H9 (cell line): ENCODE measurements at regions not wholly inside any gene's neighbourhood (a gene's known extent, or its start where the extent isn't known, plus 50 kb on each side); places are given as distances from the start of the nearest gene placed in this dataset.

Experiments
- DNase-seq: peaks from one replicate; pipeline ENCODE4 v3.0.0-alpha.2; 2017
- H2AFZ ChIP-seq: one replicate; pipeline ENCODE4 v1.6.1; 2013; ENCODE audit warnings: mild to moderate bottlenecking, low read length, control low read depth, moderate library complexity
- H2AK5ac ChIP-seq: 2 replicates; pipeline ENCODE4 v1.6.1; 2013; ENCODE audit warnings: low read length, control low read depth, mixed read lengths; ENCODE audit not compliant: insufficient read length
- H2BK120ac ChIP-seq: one replicate; pipeline ENCODE4 v1.6.1; 2013; ENCODE audit warnings: low read depth, mild to moderate bottlenecking, low read length, control low read depth, inconsistent platforms; ENCODE audit not compliant: poor library complexity, severe bottlenecking
- H2BK12ac ChIP-seq: 2 replicates; pipeline ENCODE4 v1.6.1; 2013; ENCODE audit warnings: low read length, control low read depth, mixed read lengths, low read depth; ENCODE audit not compliant: insufficient read length
- H2BK15ac ChIP-seq: 2 replicates; pipeline ENCODE4 v1.6.1; 2013; ENCODE audit warnings: low read depth, low read length, control low read depth
- H2BK20ac ChIP-seq: one replicate; pipeline ENCODE4 v1.6.1; 2013; ENCODE audit warnings: low read depth, mild to moderate bottlenecking, low read length, control low read depth, inconsistent platforms; ENCODE audit not compliant: poor library complexity, severe bottlenecking
- H2BK5ac ChIP-seq: 2 replicates; pipeline ENCODE4 v1.6.1; 2013; ENCODE audit warnings: low read length, control low read depth, mixed read lengths; ENCODE audit not compliant: insufficient read length
- H3K14ac ChIP-seq: 2 replicates; pipeline ENCODE4 v1.6.1; 2013; ENCODE audit warnings: low read length, control low read depth; ENCODE audit not compliant: insufficient read depth
- H3K18ac ChIP-seq: 2 replicates; pipeline ENCODE4 v1.6.1; 2013; ENCODE audit warnings: low read depth, mild to moderate bottlenecking, mixed read lengths, low read length, control low read depth; ENCODE audit not compliant: insufficient read length
- H3K23ac ChIP-seq: 2 replicates; pipeline ENCODE4 v1.6.1; 2013; ENCODE audit warnings: low read length, control low read depth, mixed read lengths, low read depth; ENCODE audit not compliant: insufficient read length
- H3K23me2 ChIP-seq: 2 replicates; pipeline ENCODE4 v1.6.1; 2013; ENCODE audit warnings: low read depth, mild to moderate bottlenecking, mixed read lengths, low read length, control low read depth; ENCODE audit not compliant: insufficient read length, poor library complexity, severe bottlenecking
- H3K27ac ChIP-seq: 2 replicates; pipeline ENCODE4 v1.5.1; 2013; ENCODE audit warnings: low read length, control low read depth, mixed read lengths, low read depth; ENCODE audit not compliant: insufficient read length
- H3K27me3 ChIP-seq: 2 replicates; pipeline ENCODE4 v1.6.1; 2013; ENCODE audit warnings: low read length, control low read depth, inconsistent platforms; ENCODE audit not compliant: insufficient read depth
- H3K4ac ChIP-seq: 2 replicates; pipeline ENCODE4 v1.6.1; 2013; ENCODE audit warnings: low read depth, mild to moderate bottlenecking, control low read depth, inconsistent platforms, low read length, moderate library complexity
- H3K4me1 ChIP-seq: 2 replicates; pipeline ENCODE4 v1.6.1; 2013; ENCODE audit warnings: low read length, control low read depth, inconsistent platforms; ENCODE audit not compliant: insufficient read depth
- H3K4me2 ChIP-seq: 2 replicates; pipeline ENCODE4 v1.6.1; 2013; ENCODE audit warnings: low read length, control low read depth, mixed read lengths; ENCODE audit not compliant: insufficient read length, insufficient read depth
- H3K56ac ChIP-seq: 2 replicates; pipeline ENCODE4 v1.6.1; 2013; ENCODE audit warnings: low read depth, mild to moderate bottlenecking, mixed read lengths, low read length, control low read depth; ENCODE audit not compliant: insufficient read length
- H3K79me1 ChIP-seq: 2 replicates; pipeline ENCODE4 v1.6.1; 2013; ENCODE audit warnings: low read depth, mild to moderate bottlenecking, moderate library complexity, low read length, control low read depth, inconsistent platforms; ENCODE audit not compliant: insufficient read depth, poor library complexity, severe bottlenecking
- H3K79me2 ChIP-seq: 2 replicates; pipeline ENCODE4 v1.6.1; 2013; ENCODE audit warnings: low read length, control low read depth, inconsistent platforms; ENCODE audit not compliant: insufficient read depth
- H3K9ac ChIP-seq: 2 replicates; pipeline ENCODE4 v1.6.1; 2013; ENCODE audit warnings: low read length, control low read depth, mixed read lengths; ENCODE audit not compliant: insufficient read length; ENCODE audit errors: extremely low read depth
- H3K9me3 ChIP-seq: one replicate; pipeline ENCODE4 v1.6.1; 2013; ENCODE audit warnings: low read depth, low read length, inconsistent platforms; ENCODE audit not compliant: control insufficient read depth
- H3T11ph ChIP-seq: one replicate; pipeline ENCODE4 v1.6.1; 2013; ENCODE audit warnings: mild to moderate bottlenecking, low read length, control low read depth, inconsistent platforms
- H4K20me1 ChIP-seq: one replicate; pipeline ENCODE4 v1.6.1; 2013; ENCODE audit not compliant: control insufficient read depth, insufficient read length, insufficient read depth
- H4K5ac ChIP-seq: 2 replicates; pipeline ENCODE4 v1.6.1; 2013; ENCODE audit warnings: low read depth, mild to moderate bottlenecking, mixed read lengths, low read length, control low read depth; ENCODE audit not compliant: insufficient read length
- H4K8ac ChIP-seq: replicated peaks from 2 replicates; pipeline ENCODE4 v1.6.1; 2013; ENCODE audit warnings: low read length, control low read depth, mixed read lengths, low read depth; ENCODE audit not compliant: insufficient read length
- H4K91ac ChIP-seq: 2 replicates; pipeline ENCODE4 v1.6.1; 2013; ENCODE audit warnings: low read depth, mild to moderate bottlenecking, moderate library complexity, mixed read lengths, low read length, control low read depth; ENCODE audit not compliant: insufficient read length
- H3K27ac Mint-ChIP-seq, 3 experiments: 2 replicates in 2 of 3; 3 replicates in 1 of 3; pipeline ENCODE4 v1.8.0; 2020 to 2021; ENCODE audit warnings: mixed read lengths in 3 of 3, mild to moderate bottlenecking in 1 of 3, moderate library complexity in 1 of 3
- H3K27me3 Mint-ChIP-seq: 2 replicates; pipeline ENCODE4 v1.8.0; 2021; ENCODE audit warnings: low read depth, mild to moderate bottlenecking, moderate library complexity, mixed read lengths
- H3K36me3 Mint-ChIP-seq, 3 experiments: 2 replicates in 2 of 3; 3 replicates in 1 of 3; pipeline ENCODE4 v1.8.0; 2020 to 2021; ENCODE audit warnings: low read depth in 3 of 3, mixed read lengths in 3 of 3; ENCODE audit not compliant: insufficient read depth in 1 of 3
- H3K4me1 Mint-ChIP-seq, 2 experiments: 2 replicates each; pipeline ENCODE4 v1.8.0; 2020; ENCODE audit warnings: mixed read lengths in 2 of 2
- H3K4me3 Mint-ChIP-seq, 2 experiments: 2 replicates in 1 of 2; 3 replicates in 1 of 2; pipeline ENCODE4 v1.8.0; 2020 to 2021; ENCODE audit warnings: mild to moderate bottlenecking in 2 of 2, mixed read lengths in 2 of 2, moderate library complexity in 1 of 2
- H3K9me3 Mint-ChIP-seq, 2 experiments: 2 replicates in 1 of 2; 3 replicates in 1 of 2; pipeline ENCODE4 v1.8.0; 2020; ENCODE audit warnings: mild to moderate bottlenecking in 2 of 2, mixed read lengths in 2 of 2, moderate library complexity in 1 of 2
- WGBS: extraction: QIAGEN DNeasy Blood & Tissue Kit; methylation state at CpG from one replicate; pipeline ENCODE4 v1.1.7; 2013; ENCODE audit warnings: missing lambda C conversion rate, low lambda C conversion rate, mixed read lengths; ENCODE audit not compliant: insufficient read length; ENCODE audit errors: extremely low coverage; 5-methylcytosine and 5-hydroxymethylcytosine counted together
- TF ChIP-seq, protein P1 (sequence below): fragments of 200-600 bp; sonication (generic); conservative IDR thresholded peaks from 3 replicates; pipeline ENCODE4 v1.8.0; 2021; ENCODE audit warnings: antibody characterized with exemption, mild to moderate bottlenecking

DNA sequence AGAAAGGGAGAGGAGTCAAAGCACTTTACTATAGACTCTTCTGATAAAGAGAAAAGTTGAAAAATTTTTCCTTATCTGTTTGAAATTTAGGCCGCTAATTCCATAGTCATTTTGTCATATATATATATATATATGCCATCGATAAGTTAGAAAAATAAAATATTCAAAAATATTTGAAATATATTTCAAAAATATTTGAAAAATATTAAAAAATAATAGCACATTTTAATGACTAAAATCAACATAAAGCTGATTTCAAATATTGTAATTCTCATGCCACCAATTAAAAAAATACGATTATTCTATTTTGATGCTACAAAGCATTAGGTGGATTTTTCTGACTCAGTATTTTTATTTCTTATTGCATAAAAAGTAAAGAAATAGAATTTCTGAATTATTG lies 87.1 kb downstream of the KIF2B start:
- Mint-ChIP-seq H3K27ac (no peak overlapping the region), H3K4me3 (no peak overlapping the region), H3K27me3 (no peaks in the 10 kb centered on the region), H3K9me3 (peaks cover 0 to 1% of the 10 kb centered on the region in 2 experiments; a peak in 2 of 5 replicates), H3K36me3 (no peaks in the 10 kb centered on the region; a peak in 1 of 7 replicates), H3K4me1 (peaks cover 0 to 3% of the 10 kb centered on the region in 2 experiments; a peak in 1 of 4 replicates)
- Histone ChIP-seq H2BK12ac (no peak overlapping the region), H4K8ac (no peak overlapping the region), H2AFZ (no peak overlapping the region), H3K9me3 (no peaks in the 10 kb centered on the region), H2BK120ac (no peak overlapping the region), H3K4me1 (no peaks in the 10 kb centered on the region), H2BK15ac (no peak overlapping the region), H3K27me3 (no peaks in the 10 kb centered on the region), H2AK5ac (no peak overlapping the region), H3K79me2 (no peaks in the 10 kb centered on the region), H2BK20ac (no peak overlapping the region), H3K23me2 (no peaks in the 10 kb centered on the region), H3K14ac (no peak overlapping the region), H3K4ac (no peak overlapping the region), H3K4me2 (no peak overlapping the region), H3K27ac (no peak overlapping the region), H4K5ac (no peak overlapping the region), H3K18ac (no peak overlapping the region), H4K20me1 (no peaks in the 10 kb centered on the region), H2BK5ac (no peak overlapping the region), H3T11ph (no peak overlapping the region), H3K9ac (no peak overlapping the region), H3K23ac (no peak overlapping the region), H4K91ac (no peak overlapping the region), H3K56ac (no peak overlapping the region), H3K79me1 (no peaks in the 10 kb centered on the region)
- no CpG with 5 or more reads among the region's 3 CpGs for WGBS
- no peak for DNase-seq
- TF ChIP-seq, protein P1, sequence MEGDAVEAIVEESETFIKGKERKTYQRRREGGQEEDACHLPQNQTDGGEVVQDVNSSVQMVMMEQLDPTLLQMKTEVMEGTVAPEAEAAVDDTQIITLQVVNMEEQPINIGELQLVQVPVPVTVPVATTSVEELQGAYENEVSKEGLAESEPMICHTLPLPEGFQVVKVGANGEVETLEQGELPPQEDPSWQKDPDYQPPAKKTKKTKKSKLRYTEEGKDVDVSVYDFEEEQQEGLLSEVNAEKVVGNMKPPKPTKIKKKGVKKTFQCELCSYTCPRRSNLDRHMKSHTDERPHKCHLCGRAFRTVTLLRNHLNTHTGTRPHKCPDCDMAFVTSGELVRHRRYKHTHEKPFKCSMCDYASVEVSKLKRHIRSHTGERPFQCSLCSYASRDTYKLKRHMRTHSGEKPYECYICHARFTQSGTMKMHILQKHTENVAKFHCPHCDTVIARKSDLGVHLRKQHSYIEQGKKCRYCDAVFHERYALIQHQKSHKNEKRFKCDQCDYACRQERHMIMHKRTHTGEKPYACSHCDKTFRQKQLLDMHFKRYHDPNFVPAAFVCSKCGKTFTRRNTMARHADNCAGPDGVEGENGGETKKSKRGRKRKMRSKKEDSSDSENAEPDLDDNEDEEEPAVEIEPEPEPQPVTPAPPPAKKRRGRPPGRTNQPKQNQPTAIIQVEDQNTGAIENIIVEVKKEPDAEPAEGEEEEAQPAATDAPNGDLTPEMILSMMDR: no peak
